ENCODE measurements at regions not wholly inside any gene's neighbourhood (a gene's known extent, or its start where the extent isn't known, plus 50 kb on each side); places are given as distances from the start of the nearest gene placed in this dataset.
"Not testable (repeated sequence)": the region's sequence is repeated elsewhere in the genome, so short reads cannot be mapped to it uniquely, and the experiment has no call there.

GRCh38 chrX:42375086-42375485 lies 402.9 kb downstream of the PPP1R2C start:
- ATAC-seq (ENCODE audit: insufficient number of reproducible peaks, low FRiP score, low read depth) (no peak), DNase-seq (ENCODE audit: low spot score) (no peak)
- H3K4me3 ChIP-seq = no peak overlapping the region
- no peaks in the 10 kb centered on the region for H3K4me1 ChIP-seq (ENCODE audit: control insufficient read depth in 1 of 2, low read depth in 2 of 2)
- no peaks in the 10 kb centered on the region for H3K27me3 ChIP-seq (replicated peaks; ENCODE audit: insufficient read depth)
- H3K36me3 ChIP-seq = no peaks in the 10 kb centered on the region
- no peaks in the 10 kb centered on the region for H3K9me3 ChIP-seq
- TF ChIP-seq CTCF (IDR thresholded peaks at IDR 0.05) = no peak
- no peak overlapping the region for H3K27ac ChIP-seq

- H3K36me3 ChIP-seq = no peaks in the 10 kb centered on the region
These were observed 411.8 kb downstream of the PPP1R2C start for GRCh38 chrX:42366181-42366580.

GRCh38 chrX:42362219-42362618 lies 415.7 kb downstream of the PPP1R2C start:
- TF ChIP-seq CTCF (IDR thresholded peaks at IDR 0.05) = no peak
- H3K36me3 ChIP-seq = no peaks in the 10 kb centered on the region
- no peaks in the 10 kb centered on the region for H3K4me1 ChIP-seq (ENCODE audit: control insufficient read depth in 1 of 2, low read depth in 2 of 2)
- ATAC-seq (ENCODE audit: insufficient number of reproducible peaks, low FRiP score, low read depth) (no peak), DNase-seq (ENCODE audit: low spot score) (no peak)
- H3K4me3 ChIP-seq = no peak overlapping the region
- no peaks in the 10 kb centered on the region for H3K27me3 ChIP-seq (replicated peaks; ENCODE audit: insufficient read depth)
- no peaks in the 10 kb centered on the region for H3K9me3 ChIP-seq
- no peak overlapping the region for H3K27ac ChIP-seq

More at GRCh38 chrX:42366181-42366580, 411.8 kb downstream of the PPP1R2C start:
- no peaks in the 10 kb centered on the region for H3K9me3 ChIP-seq
- H3K27ac ChIP-seq = no peak overlapping the region
- no peak for TF ChIP-seq CTCF (IDR thresholded peaks at IDR 0.05)
- H3K27me3 ChIP-seq (replicated peaks; ENCODE audit: insufficient read depth) = no peaks in the 10 kb centered on the region
- no peaks in the 10 kb centered on the region for H3K4me1 ChIP-seq (ENCODE audit: control insufficient read depth in 1 of 2, low read depth in 2 of 2)
- DNase-seq (ENCODE audit: low spot score) (no peak), ATAC-seq (ENCODE audit: insufficient number of reproducible peaks, low FRiP score, low read depth) (no peak)
- no peak overlapping the region for H3K4me3 ChIP-seq

GRCh38 chrX:42342981-42343380 lies 419.6 kb upstream of the CASK start:
- not testable (repeated sequence) for H3K4me3 ChIP-seq; H3K9me3 ChIP-seq; H3K4me1 ChIP-seq (ENCODE audit: control insufficient read depth in 1 of 2, low read depth in 2 of 2); H3K36me3 ChIP-seq; H3K27ac ChIP-seq; ATAC-seq (ENCODE audit: insufficient number of reproducible peaks, low FRiP score, low read depth); H3K27me3 ChIP-seq (replicated peaks; ENCODE audit: insufficient read depth); DNase-seq (ENCODE audit: low spot score)
